ENCODE measurements at regions not wholly inside any gene's neighbourhood (a gene's known extent, or its start where the extent isn't known, plus 50 kb on each side); places are given as distances from the start of the nearest gene placed in this dataset.

DNA sequence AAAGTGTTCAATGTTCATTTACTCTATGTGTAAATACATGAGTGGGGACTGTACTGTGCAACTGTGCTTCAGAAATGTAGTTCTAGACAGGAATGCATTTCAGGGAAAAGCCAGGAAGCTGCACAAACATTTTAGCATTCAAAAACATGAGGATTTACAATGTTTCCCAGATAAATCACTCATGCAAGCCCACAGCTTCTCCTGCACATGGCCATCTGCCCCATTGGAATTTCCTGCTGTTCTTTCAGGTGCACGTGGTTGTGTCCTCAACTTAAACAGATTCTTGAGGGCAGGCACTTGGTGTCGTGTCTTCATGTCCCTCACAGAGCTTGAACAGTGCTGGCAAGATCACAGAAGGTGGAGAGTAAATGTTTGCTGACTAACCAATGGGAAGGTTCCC lies 101.5 kb downstream of the UNC5CL start:
- DNase-seq, result peak; percentile 44

DNA sequence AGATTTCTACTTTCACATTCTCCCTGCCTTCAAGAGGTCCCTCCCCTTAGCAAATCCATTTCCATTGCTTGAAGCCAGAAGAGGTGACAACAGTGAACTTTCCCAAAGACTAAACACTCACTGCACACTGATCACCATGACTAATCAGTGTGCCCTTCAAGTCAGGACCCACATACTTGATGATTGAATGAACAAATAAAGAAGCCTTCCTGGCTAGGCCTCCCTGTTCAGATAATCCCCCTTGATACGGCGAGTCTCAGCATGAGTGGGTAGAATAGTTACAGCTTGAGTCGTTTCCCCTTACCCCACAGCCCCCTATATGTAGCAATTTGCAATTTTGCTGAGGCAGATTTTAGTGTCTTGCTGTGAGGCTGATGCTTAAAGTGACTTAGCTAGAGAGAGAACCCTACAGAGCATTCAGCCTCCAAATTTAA lies 102.2 kb downstream of the UNC5CL start:
- peak; percentile 85 for DNase-seq

DNA sequence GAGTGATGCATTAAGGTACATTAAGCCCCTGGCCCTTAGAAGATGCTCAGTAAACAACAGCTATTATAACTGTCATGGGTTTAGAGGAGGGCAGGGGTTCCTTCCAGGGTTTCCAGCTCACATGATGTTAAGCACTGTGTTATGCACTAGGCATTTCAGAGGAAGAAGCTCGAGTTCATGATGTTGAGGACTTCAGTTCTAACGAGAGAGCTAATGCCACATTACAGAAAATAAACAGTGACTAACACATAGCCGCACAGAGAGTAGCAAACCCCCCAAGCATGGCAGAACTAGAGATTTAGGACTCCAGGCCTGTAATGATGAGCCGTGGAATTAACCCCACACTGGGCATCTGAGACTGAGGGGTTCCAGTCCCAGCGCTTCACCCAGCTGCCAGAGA lies 105.2 kb downstream of the UNC5CL start:
- peak; percentile 19 for DNase-seq

DNA sequence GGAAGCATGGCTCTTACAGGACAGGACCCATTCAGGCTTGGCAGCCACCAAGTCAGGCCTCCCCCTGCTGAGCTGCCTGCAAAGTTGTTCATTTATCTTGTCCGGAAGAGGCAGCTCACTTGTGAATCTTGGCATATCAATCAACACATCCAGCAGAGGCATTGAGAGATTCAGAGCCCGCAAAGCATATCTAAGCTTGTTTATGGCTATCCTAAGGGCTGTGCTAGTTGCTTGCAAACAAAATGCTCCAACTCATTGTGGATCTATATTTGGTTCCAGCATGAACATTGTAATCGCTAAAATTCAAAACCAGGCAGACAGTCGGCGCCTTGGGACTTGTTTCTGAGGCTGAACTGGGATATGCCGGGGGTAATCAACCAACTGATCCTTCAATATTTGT lies 106.1 kb downstream of the UNC5CL start:
- DNase-seq, result no peak

DNA sequence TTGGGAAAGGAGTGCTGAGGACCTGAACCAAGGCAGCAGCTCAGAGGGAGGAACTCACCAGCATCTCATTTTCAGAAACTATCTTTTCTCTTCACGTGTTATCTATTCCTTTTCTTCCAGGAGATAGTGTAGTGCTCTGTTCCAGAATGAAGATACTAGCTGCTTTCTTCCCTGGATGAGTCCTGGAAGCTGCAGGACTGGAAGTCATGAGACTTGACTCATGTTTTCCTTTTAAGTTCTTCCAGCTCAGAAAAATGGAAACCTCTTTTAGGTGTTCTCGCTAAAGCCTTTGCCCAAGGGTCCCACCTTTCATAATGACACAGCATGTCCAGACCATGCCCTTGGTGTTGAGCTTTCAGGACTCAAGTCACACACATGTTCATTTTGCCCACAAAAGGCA lies 106.7 kb downstream of the UNC5CL start:
- no peak for DNase-seq

DNA sequence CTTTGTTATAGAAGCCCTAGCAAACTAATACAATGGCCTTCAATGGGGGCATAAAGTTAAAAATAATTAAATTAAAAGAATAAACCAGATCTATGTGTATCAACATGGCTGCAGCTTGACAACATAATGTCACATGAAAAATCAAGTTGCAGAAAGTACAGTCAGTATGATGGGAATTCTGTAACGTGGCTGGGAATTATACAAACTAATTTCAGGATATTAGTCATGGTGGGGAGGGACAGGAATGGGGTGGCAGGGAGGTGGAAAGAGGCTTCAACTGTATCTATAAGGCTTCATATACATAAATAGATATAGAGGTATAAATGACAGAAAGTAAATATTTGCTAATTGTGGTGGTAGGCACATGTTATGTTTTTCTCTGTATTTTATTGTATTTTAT lies 107.1 kb downstream of the UNC5CL start:
- DNase-seq, result peak; percentile 66

DNA sequence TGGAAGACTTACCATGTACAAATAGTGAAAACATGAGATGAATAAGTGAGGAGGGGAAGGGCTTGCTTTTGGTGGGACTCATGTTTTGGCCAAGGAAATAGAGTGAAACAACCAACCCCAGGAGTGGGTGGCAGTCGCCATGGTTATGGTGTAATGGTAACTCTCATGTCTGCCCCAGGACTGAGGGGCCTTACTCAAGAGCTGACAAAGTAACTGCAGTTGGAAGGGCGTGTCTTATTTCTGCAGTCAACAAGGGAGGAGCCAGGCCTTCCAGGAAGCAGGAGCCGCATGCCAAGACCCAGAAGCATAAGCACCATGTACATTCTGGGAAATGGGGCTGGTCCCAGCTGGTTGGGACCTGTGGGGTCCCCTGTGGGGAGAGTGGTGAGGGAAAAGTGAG lies 108.5 kb downstream of the UNC5CL start:
- peak; percentile 12 for DNase-seq

DNA sequence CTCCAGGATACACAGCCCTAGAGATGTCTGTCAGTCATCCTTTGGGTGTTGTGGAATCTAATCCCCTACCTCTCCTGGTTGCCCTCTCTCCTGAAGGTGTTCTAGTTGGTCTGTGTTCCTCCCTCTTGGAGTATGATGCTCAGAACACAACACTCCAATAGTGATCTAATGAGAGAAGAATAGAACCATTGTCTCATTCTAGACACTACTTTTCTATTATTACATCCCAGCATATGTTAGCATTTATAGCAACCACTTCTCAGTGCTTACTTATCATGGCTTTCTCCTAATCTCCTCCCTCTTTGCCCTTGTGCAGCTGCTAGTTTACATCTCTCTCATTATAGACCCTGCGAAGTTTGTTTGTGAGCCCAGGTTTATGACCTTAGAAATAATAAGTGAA lies 109.0 kb downstream of the UNC5CL start:
- no peak for DNase-seq

DNA sequence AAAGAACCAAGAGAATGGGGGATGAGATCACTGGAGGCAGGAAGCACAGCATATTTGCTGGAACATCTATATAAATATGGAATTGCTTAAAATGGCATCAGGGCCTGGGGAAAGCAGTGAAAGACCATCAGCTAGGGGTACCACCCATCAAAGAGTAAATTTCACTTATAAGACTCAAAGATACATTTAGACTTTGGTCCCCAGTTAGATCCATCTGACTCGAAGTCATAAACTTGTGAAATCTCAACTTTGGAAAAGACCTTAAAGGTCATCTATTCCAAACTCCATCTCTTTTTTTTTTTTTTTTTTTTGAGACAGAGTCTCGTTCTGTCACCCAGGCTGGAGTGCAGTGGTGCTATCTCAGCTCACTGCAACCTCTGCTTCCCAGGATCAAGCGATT lies 109.8 kb downstream of the UNC5CL start:
- no peak for DNase-seq

DNA sequence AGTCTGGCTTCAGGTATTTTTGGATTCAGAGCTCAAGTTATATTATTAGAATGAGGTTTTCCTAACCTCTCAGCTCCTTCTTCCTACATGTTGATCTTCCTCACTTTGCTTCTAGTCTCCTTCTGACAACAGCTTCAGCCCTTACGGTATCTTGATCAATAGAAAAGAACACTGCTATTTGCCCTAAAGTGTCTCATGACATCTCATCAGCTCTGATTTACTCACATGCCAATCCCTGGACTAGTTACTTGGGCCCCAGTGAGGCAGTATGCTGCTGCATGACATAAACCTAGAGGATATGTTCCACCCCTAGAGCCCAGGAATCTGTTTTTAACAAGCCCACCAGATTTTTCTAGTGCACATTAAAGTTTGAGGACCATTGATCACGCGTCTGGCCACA lies 110.3 kb downstream of the UNC5CL start:
- no peak for DNase-seq

DNA sequence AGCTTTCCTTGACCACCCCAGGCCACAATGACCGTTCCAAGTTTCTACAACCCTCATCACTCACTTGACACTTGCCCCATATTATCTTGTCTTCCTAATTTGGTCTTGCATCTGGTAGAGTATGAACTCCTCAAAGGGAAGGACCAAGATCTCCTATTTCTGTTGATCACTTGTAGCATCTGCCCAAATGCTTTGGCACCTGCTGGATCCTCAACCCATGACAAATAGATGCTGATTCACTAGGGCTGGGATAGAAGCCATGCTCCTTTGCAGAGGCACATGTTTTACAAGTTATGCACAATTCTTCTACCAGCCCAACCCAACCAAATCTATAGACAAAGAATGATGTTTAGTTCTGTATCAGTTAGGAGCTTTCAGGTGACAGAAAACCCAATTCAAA lies 110.7 kb downstream of the UNC5CL start:
- no peak for DNase-seq

DNA sequence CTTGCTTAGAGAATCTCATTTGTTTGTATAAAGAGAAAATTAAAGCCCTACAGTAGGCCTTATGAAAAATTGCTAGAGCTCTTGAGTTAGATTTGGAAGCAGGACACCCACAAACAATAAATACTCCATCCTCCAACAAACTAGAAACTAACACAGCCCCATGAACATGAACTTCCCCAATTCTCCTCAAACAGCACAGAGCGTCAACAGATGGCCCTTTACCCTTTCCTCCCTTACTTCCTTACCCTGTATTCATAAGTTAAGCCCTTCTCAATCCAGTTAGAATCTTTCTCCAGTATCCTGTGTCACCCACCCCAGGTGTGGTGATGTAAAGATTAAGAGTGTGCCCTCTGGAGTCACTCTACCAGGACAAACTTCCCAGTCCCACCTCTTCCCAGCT lies 113.7 kb downstream of the UNC5CL start:
- DNase-seq, result no peak

DNA sequence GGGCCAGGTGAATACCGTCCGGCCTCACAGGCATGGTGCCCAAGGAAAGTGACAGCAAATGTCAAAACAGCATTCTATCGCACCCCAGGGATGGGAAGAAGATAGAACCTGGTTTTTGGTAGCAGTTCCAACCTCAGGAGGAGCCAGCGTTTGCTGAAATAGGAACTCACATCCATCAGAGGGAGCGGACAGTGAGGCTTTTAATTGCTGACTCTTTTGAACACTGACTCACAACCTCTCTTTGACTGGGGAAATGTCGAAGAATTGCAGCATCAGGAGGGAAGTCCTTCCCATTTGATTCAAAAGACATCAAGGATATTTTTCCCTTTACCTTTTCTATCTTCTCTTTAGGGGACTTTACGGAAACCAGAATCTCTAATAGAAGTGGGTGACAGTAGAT lies 114.2 kb downstream of the UNC5CL start:
- DNase-seq, result no peak

DNA sequence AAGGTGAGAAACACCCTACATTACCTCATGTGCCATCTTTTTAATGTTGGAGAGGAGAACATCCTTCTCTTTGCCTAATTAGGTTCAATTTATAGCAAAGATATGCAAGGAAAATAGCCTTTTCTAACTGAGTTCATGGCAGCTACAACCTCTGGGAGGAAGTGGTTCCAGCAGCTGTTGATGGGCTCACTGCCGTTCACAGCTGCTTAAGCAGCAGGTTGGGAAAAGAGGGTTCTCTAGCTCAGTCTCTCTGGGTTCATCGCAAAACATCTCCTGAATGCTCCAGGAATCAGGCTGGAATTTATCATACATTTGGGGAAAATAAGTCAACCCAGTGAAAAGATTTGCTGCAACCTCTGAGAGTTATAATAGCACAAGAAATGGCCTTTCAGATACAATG lies 115.1 kb downstream of the UNC5CL start:
- DNase-seq, result no peak

DNA sequence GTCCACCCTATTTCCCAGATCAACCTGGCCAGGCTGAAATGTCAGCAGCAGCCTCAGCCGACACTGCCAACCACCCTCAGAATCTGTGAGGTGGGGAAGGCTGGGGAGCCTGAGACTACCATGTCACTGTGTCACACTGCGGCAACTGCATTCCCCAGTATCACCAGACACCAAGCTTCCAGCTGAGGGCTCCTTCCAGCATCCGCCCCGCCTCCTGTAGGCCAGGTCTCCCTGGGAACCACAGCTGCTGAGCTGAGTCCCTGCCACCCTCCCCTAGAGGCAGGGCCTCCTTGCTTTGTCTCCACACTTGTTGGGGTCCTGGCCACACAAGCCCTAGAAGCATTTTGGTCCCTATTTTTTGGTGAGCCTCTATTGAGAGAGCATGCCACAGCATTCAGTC lies 115.7 kb downstream of the UNC5CL start:
- DNase-seq, result no peak

DNA sequence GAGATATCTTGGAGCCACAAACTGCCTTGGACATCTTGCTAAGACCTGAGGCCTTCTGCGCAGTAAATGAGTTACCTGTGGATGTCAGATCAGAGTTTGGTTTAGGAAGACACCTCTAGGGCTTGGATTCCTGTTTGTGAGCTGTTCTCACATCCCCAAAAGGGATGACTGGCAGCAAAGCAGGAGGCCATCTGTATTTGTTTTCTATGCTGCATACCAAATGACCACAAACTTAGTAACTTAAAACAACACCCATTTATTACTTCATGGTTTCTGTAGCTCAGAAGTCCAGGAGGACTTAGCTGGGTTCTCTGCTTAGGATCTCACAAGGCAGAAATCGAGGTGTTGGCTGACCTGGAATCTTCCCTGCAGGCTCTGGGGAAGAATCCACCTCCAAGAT lies 116.7 kb downstream of the UNC5CL start:
- DNase-seq, result peak; percentile 32

DNA sequence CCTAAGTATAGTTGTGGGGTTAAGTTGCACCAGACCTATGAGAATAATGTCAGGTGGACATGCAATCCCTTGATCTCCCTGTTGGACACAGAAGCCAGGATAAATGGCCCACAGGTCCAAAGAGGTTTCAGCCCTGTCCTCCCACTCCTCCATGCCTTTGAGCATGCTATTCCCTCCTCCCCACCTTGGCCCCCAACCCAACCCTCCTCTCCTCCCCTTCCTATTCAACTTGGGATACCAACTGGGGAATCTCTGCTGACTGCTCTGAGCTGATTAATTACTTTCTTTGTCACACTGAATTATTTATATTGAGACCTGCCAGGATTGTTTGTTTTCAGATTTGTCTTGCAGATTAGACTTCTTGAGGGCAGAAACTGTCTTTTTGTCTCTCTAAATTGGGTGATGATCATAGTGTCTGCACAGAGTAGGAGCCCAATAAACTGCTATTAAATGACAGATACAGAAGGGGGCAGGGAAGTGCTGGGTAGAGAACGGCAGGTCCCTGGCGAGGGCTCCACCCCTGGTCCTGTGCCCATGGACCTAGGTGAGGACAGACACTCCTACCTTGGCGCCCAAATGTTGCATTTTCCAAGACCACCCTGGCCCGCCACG lies 120.9 kb downstream of the UNC5CL start:
- no peak for DNase-seq

DNA sequence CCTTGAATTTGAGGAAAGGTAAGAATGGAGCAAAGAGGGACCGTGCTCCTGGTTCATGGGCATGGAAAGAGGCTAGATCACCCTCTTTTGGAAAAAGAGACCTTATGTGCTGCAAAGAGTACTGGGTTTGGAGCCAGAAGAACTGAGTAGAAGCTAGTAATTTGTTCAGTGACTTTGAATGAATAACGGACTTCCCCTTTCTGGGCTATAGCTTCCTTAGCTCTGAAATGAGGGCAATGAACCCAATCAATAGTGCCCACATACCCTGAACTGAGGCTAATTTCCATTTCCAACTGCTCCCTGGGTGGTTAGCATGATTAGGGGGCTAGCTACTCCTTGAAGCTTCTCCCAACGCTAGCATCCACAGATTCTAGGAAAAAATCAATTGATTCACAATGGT lies 121.4 kb downstream of the UNC5CL start:
- no peak for DNase-seq

DNA sequence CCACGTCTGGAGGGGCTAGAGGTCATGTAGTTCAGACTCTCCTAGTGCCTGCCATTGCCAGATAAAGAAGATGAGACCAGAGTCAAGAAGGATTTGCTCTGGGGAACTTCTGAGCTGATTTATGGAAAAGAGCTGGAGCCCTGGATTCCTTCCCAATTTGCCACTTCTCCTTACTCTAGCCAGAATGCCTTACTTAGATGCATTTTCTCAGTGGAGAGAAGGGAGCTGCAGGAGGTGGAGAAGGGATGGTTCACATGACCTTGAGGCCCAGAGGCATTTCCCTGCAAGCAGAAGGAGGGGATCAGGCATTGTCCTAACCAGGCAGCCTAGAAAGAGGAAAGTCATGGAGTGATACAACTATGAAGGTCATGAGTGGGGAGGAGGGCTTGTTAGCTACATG lies 122.2 kb downstream of the UNC5CL start:
- DNase-seq, result no peak

DNA sequence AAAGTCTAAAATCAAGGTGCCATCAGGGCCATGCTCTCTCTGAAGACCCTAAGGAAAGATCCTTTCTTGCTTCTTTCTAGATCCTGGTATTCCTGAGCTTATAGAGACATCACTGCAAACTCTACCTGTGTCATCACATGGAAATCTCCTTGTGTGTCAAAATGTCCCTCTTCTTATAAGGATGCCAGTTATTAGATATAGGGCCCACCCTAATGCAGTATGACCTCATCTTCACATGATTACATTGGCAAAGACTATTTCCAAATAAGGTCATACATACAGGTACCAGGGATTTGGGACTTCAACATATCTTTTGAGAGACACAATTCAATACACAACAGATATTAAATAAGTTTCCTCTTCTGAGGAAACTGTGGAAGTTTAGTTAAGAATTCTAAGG lies 123.9 kb downstream of the UNC5CL start:
- DNase-seq, result no peak

DNA sequence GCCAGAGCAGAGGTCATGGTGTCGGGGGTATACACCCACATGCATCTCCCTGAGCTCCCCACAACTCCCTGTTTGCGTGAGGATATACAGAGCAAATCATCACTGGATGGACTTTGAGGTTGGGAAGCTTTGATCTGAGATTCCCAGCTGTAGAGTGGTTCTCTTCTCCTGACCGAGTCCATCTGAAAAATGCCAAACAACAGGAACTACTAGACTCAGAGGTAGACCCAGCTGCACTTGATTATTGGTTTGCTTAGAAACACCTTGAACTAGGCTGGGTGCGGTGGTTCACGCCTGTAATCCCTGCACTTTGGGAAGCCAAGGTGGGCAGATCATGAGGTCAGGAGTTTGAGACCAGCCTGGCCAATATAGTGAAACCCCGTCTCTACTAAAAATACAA lies 125.0 kb downstream of the UNC5CL start:
- DNase-seq, result no peak

DNA sequence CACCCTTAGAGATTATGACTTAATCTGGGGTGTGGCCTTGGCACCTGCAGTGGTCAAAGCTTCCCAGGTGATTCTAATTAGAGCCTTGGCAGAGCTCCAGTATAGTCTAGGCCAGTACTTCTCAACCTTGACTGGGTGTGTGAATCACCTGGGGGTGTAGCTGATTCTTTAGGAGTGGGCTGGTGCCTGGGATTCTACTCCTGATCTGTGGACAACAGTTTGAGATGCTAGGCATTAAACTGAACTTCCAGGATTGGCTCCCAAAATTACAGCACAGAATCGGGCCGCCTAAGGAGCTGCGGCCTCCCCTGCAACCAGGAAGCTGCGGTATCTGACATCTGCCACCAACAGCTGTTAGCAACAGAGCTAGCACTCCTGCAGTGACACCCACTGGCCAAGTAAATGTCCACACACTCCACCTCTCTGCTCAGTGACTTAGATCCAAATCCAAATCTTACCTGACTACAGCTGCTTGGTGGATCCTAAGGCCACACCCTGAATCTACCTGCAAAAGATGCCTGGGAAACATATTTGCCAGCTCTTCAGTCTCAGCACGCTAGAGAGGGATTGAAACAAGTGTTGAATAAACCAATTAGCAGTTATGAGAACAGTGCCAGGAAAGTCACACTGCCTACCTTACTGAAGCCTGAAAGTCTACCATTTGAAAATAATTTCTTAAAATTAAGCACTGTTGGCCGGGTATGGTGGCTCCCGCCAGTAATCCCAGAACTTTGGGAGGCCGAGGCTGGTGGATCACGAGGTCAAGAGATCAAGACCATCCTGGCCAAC lies 126.7 kb downstream of the UNC5CL start:
- peak; percentile 11 for DNase-seq

DNA sequence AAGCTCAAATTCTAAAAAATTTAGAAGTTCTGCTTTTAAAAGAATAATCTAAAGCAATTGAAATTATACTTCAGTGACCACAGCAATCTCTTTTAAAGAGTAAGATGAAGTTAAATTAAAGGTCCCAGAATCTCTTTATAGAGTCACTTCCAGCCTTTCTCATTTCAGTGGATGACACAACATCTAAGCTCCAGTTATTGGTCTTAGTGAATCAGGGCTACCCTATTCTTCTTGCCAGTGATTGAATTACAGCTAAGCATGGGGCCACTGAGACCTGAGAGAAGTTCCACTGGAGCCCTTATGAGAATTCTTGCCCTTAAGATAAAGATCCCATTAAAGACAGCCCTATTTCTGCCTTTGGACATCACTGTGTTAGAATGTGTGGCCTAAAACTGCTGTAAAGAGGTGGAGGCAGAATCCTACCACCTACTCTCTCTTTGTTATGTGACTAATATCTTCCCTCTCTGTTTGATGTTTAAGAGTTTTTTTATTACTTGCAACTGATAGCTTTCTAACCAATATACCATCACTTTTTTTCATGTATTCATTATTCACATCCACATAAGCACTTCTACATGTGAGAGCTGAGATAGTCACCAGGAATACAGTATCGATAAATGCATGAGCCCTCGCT lies 128.6 kb downstream of the UNC5CL start:
- DNase-seq, result no peak

DNA sequence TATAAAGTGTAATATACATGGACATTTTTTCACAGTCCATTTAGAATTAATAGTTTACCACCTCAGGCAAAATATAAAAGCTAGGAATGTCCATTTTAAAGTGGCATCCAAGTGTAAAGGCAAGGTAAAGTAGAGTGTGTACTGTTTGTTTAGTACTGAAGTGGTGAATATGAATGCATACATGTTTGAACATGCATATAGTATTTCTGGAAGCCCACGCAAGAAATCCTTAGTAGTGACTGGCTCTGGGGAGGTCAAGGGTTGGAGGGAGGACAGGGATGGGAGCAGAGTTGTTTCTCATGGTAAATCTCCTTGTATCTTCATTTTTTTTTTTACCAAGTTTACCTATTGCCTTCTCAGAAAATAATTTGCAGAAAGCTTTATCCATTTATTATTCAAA lies 129.2 kb downstream of the UNC5CL start:
- no peak for DNase-seq

Measured in fibroblast of skin of scalp (primary cell).